Esophagus squamous epithelium (tissue), 4 donors: ENCODE measurements at regions not wholly inside any gene's neighbourhood (a gene's known extent, or its start where the extent isn't known, plus 50 kb on each side); places are given as distances from the start of the nearest gene placed in this dataset.

Source experiments
- CTCF ChIP-seq, 6 experiments: fragments of 450-650 bp in 4 of 6; fragments of 200-600 bp in 2 of 6; sonication (generic) in 2 of 6; IDR thresholded peaks; one replicate each; pipeline ENCODE4 v1.5.1; 2016 to 2019; ENCODE audit warnings: antibody characterized with exemption in 6 of 6, mild to moderate bottlenecking in 4 of 6, moderate library complexity in 4 of 6
- POLR2A ChIP-seq, 4 donors: fragments of 450-650 bp; IDR thresholded peaks; one replicate each; pipeline ENCODE4 v1.6.1; 2017; ENCODE audit warnings: antibody characterized with exemption in 4 of 4, mild to moderate bottlenecking in 4 of 4, moderate library complexity in 3 of 4

DNA sequence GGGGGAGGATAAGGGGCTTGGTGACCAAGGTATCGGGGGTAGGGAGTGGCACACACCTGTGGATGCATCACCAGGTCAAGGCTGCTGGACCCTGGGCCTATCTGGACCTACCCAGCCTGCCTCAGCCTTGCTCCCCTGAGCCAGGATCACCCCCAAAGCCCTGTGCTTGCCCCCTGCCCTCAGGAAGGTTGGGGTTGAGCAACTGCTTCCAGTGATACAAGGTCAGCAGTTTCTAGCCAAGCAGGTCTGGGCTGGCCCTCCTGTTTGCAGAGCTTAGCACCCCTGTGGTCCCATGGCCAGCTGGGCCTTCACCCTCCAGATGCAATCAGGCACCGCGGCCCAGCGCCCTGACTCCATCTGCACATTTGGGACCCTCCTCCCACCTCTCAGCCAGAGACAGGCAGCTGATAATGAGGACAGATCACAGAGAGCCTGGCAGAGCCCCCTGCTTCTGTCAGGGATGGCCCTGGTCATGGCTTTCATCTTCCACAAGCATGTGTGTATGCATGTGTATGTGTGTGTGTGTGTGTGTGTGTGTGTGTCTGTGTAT is 154.6 kb downstream of the TFCP2L1 start:
- no peak for TF ChIP-seq CTCF (IDR thresholded peaks at IDR 0.05)
- TF ChIP-seq POLR2A (IDR thresholded peaks at IDR 0.05), result no peak
